ENCODE measurements at regions not wholly inside any gene's neighbourhood (a gene's known extent, or its start where the extent isn't known, plus 50 kb on each side); places are given as distances from the start of the nearest gene placed in this dataset.

- no peak for TF ChIP-seq CTCF (IDR thresholded peaks at IDR 0.05; ENCODE audit: insufficient read depth, low read length, poor library complexity, severe bottlenecking)
- H3K4me3 ChIP-seq (replicated peaks; ENCODE audit: low read depth, low read length), result no peak overlapping the region
- no peaks in the 10 kb centered on the region for H3K27me3 ChIP-seq (replicated peaks; ENCODE audit: control insufficient read depth, insufficient read depth, low read length)
- DNase-seq (ENCODE audit: extremely low read depth, insufficient read length), result no peak
- no peaks in the 10 kb centered on the region for H3K36me3 ChIP-seq (ENCODE audit: control insufficient read depth, insufficient read depth, low read length)
These were observed 176.7 kb downstream of the MTX2 start for GRCh38 chr2:176445956-176446355.

GRCh38 chr2:176446718-176447414 is 177.6 kb downstream of the MTX2 start:
- no peaks in the 10 kb centered on the region for H3K27me3 ChIP-seq (replicated peaks; ENCODE audit: control insufficient read depth, insufficient read depth, low read length)
- DNase-seq (ENCODE audit: extremely low read depth, insufficient read length), result no peak
- no peak overlapping the region for H3K4me3 ChIP-seq (replicated peaks; ENCODE audit: low read depth, low read length)
- no peak for TF ChIP-seq CTCF (IDR thresholded peaks at IDR 0.05; ENCODE audit: insufficient read depth, low read length, poor library complexity, severe bottlenecking)
- no peaks in the 10 kb centered on the region for H3K36me3 ChIP-seq (ENCODE audit: control insufficient read depth, insufficient read depth, low read length)

GRCh38 chr2:176447616-176448015 is 178.4 kb downstream of the MTX2 start:
- no peak overlapping the region for H3K4me3 ChIP-seq (replicated peaks; ENCODE audit: low read depth, low read length)
- no peak for TF ChIP-seq CTCF (IDR thresholded peaks at IDR 0.05; ENCODE audit: insufficient read depth, low read length, poor library complexity, severe bottlenecking)
- no peak for DNase-seq (ENCODE audit: extremely low read depth, insufficient read length)
- H3K27me3 ChIP-seq (replicated peaks; ENCODE audit: control insufficient read depth, insufficient read depth, low read length), result no peaks in the 10 kb centered on the region
- H3K36me3 ChIP-seq (ENCODE audit: control insufficient read depth, insufficient read depth, low read length), result no peaks in the 10 kb centered on the region

- TF ChIP-seq CTCF (IDR thresholded peaks at IDR 0.05; ENCODE audit: insufficient read depth, low read length, poor library complexity, severe bottlenecking), result no peak
- no peak overlapping the region for H3K4me3 ChIP-seq (replicated peaks; ENCODE audit: low read depth, low read length)
These were observed 180.6 kb downstream of the MTX2 start for GRCh38 chr2:176449852-176450251.

GRCh38 chr2:176453784-176454183 is 184.5 kb downstream of the MTX2 start:
- no peak overlapping the region for H3K4me3 ChIP-seq (replicated peaks; ENCODE audit: low read depth, low read length)
- no peaks in the 10 kb centered on the region for H3K27me3 ChIP-seq (replicated peaks; ENCODE audit: control insufficient read depth, insufficient read depth, low read length)
- no peaks in the 10 kb centered on the region for H3K36me3 ChIP-seq (ENCODE audit: control insufficient read depth, insufficient read depth, low read length)
- no peak for DNase-seq (ENCODE audit: extremely low read depth, insufficient read length)
- TF ChIP-seq CTCF (IDR thresholded peaks at IDR 0.05; ENCODE audit: insufficient read depth, low read length, poor library complexity, severe bottlenecking), result no peak

More at GRCh38 chr2:176449852-176450251, 180.6 kb downstream of the MTX2 start:
- Histone ChIP-seq H3K27me3 (replicated peaks; ENCODE audit: control insufficient read depth, insufficient read depth, low read length) (no peaks in the 10 kb centered on the region), H3K36me3 (ENCODE audit: control insufficient read depth, insufficient read depth, low read length) (no peaks in the 10 kb centered on the region)
- no peak for DNase-seq (ENCODE audit: extremely low read depth, insufficient read length)

Data from GM06990 (cell line).